HCT116 (cell line): ENCODE measurements at regions not wholly inside any gene's neighbourhood (a gene's known extent, or its start where the extent isn't known, plus 50 kb on each side); places are given as distances from the start of the nearest gene placed in this dataset.

ENCODE experiments used
- ATAC-seq: fragments of 200-7000 bp; cut with Tn5 transposase; 2 replicates; pipeline ENCODE4 v1.9.1; 2020; ENCODE audit warnings: mild to moderate bottlenecking, moderate library complexity
- BruUV-seq: library from RNA; stranded (reverse); fragments of 400-500 nt; replicated peaks from 2 replicates; lab custom pipeline; 2021; lab: Mats Ljungman, UMichigan
- CTCF ChIA-PET: fragments of 300-600 bp; sonication (Branson Sonifier 250); formaldehyde crosslinking; loops from one replicate; lab custom pipeline; 2021; ENCODE audit warnings: antibody characterized with exemption; lab: Charles Lee
- POLR2A ChIA-PET: fragments of 300-600, 350-600 bp; sonication (Branson Sonifier 250); formaldehyde crosslinking; loops from one replicate; lab custom pipeline; 2021; ENCODE audit warnings: antibody characterized with exemption; lab: Charles Lee
- RAD21 ChIA-PET, 2 experiments: fragments of 300-600 bp; sonication (Branson Sonifier 250); formaldehyde crosslinking; loops; one replicate each; lab custom pipeline; 2023; ENCODE audit warnings: low total read pairs in 2 of 2; ENCODE audit not compliant: uncharacterized antibody in 2 of 2, unreplicated experiment in 2 of 2, low non-redundant PET in 1 of 2; lab: Charles Lee
- DNase-seq: peaks from one replicate; pipeline ENCODE4 v3.0.0-alpha.2; 2010; ENCODE audit warnings: low read depth, low spot score
- H2AFZ ChIP-seq: fragments of 200-600 bp; shearing (Covaris generic), sonication (generic); 2 replicates; pipeline ENCODE4 v1.6.1; 2017; ENCODE audit warnings: low read depth, mixed run types, mixed read lengths, antibody characterized with exemption, low read length; ENCODE audit not compliant: poor library complexity, severe bottlenecking
- H3K27ac ChIP-seq: 2 replicates; pipeline ENCODE4 v1.5.1; 2012; ENCODE audit warnings: low read depth, low read length
- H3K27me3 ChIP-seq: fragments of 200-600 bp; sonication (generic); 2 replicates; pipeline ENCODE4 v1.6.1; 2016; ENCODE audit warnings: mixed run types, low read length, mixed read lengths; ENCODE audit not compliant: insufficient read depth
- H3K36me3 ChIP-seq, 2 experiments: fragments of 200-500 bp in 1 of 2; fragments of 200-600 bp in 1 of 2; sonication (Bioruptor generic) in 1 of 2; sonication (generic) in 1 of 2; 2 replicates each; pipeline versions ENCODE4 v1.5.1 to v1.6.1; 2014 to 2016; ENCODE audit warnings: low read length in 2 of 2, inconsistent platforms in 1 of 2, mixed read lengths in 1 of 2, mixed run types in 1 of 2; ENCODE audit not compliant: insufficient read depth in 2 of 2, control insufficient read depth in 1 of 2
- H3K4me1 ChIP-seq, 2 experiments: fragments of 200-600 bp in 1 of 2; sonication (generic) in 1 of 2; 2 replicates each; pipeline versions ENCODE4 v1.5.1 to v1.6.1; 2012 to 2017; ENCODE audit warnings: low read length in 2 of 2, inconsistent platforms in 1 of 2, mild to moderate bottlenecking in 1 of 2, mixed read lengths in 1 of 2, mixed run types in 1 of 2, moderate library complexity in 1 of 2; ENCODE audit not compliant: insufficient read depth in 2 of 2, control insufficient read depth in 1 of 2
- H3K4me2 ChIP-seq: fragments of 200-600 bp; sonication (generic); 2 replicates; pipeline ENCODE4 v1.6.1; 2017; ENCODE audit warnings: mixed run types, low read length, mixed read lengths
- H3K4me3 ChIP-seq, 2 experiments: fragments of 200-600 bp in 1 of 2; sonication (generic) in 1 of 2; replicated peaks in 1 of 2; 2 replicates each; pipeline ENCODE4 v1.5.1; 2011 to 2016; ENCODE audit warnings: low read length in 2 of 2, control low read depth in 1 of 2, low read depth in 1 of 2, mild to moderate bottlenecking in 1 of 2, mixed read lengths in 1 of 2, mixed run types in 1 of 2
- H3K79me2 ChIP-seq: fragments of 200-600 bp; sonication (generic); 2 replicates; pipeline ENCODE4 v1.6.1; 2017; ENCODE audit warnings: mild to moderate bottlenecking, mixed run types, low read length, moderate library complexity, mixed read lengths; ENCODE audit not compliant: insufficient read depth
- H3K9ac ChIP-seq: fragments of 200-600 bp; sonication (generic); 2 replicates; pipeline ENCODE4 v1.6.1; 2016; ENCODE audit warnings: low read length, mixed read lengths
- H3K9me2 ChIP-seq: fragments of 200-600 bp; sonication (generic), shearing (Covaris generic); 2 replicates; pipeline ENCODE4 v1.6.1; 2017; ENCODE audit warnings: mixed run types, mild to moderate bottlenecking, moderate library complexity; ENCODE audit not compliant: insufficient read depth
- H3K9me3 ChIP-seq, 2 experiments: fragments of 200-500 bp in 1 of 2; fragments of 200-600 bp in 1 of 2; sonication (Bioruptor generic) in 1 of 2; sonication (generic) in 1 of 2; 2 replicates each; pipeline ENCODE4 v1.6.1; 2014 to 2017; ENCODE audit warnings: low read length in 2 of 2, mixed read lengths in 2 of 2, inconsistent platforms in 1 of 2, low read depth in 1 of 2, mild to moderate bottlenecking in 1 of 2, mixed run types in 1 of 2, moderate library complexity in 1 of 2; ENCODE audit not compliant: control insufficient read depth in 1 of 2, insufficient read depth in 1 of 2
- H4K20me1 ChIP-seq: fragments of 200-600 bp; sonication (generic), shearing (Covaris generic); 2 replicates; pipeline ENCODE4 v1.6.1; 2017; ENCODE audit warnings: mixed run types, mild to moderate bottlenecking, moderate library complexity; ENCODE audit not compliant: insufficient read depth
- ATF3 ChIP-seq: IDR thresholded peaks from 2 replicates; pipeline ENCODE4 v1.6.1; 2012
- EGR1 ChIP-seq: IDR thresholded peaks from 2 replicates; pipeline ENCODE4 v1.6.1; 2012; ENCODE audit warnings: low read depth
- FOSL1 ChIP-seq: IDR thresholded peaks from 2 replicates; pipeline ENCODE4 v1.6.1; 2012; ENCODE audit warnings: low read depth
- JUND ChIP-seq: IDR thresholded peaks from 2 replicates; pipeline ENCODE4 v1.6.1; 2012
- MAX ChIP-seq: IDR thresholded peaks from 2 replicates; pipeline ENCODE4 v1.6.1; 2012
- POLR2AphosphoS5 ChIP-seq: IDR thresholded peaks from 2 replicates; pipeline ENCODE4 v1.6.1; 2011; ENCODE audit warnings: mild to moderate bottlenecking, low read depth, low read length, moderate library complexity
- REST ChIP-seq: IDR thresholded peaks from 2 replicates; pipeline ENCODE4 v1.6.1; 2012; ENCODE audit warnings: low read depth
- YY1 ChIP-seq: IDR thresholded peaks from 2 replicates; pipeline ENCODE4 v1.6.1; 2011; ENCODE audit warnings: low read length, low read depth, moderate library complexity, mild to moderate bottlenecking; ENCODE audit not compliant: insufficient replicate concordance; ENCODE audit errors: extremely low read depth
- ZFX ChIP-seq: fragments of 450-650 bp; IDR thresholded peaks from 2 replicates; pipeline ENCODE4 v1.6.1; 2017
- intact Hi-C: fragments of 100-400 bp; cut with micrococcal nuclease; formaldehyde crosslinking; loops from 2 replicates; pipeline ENCODE4 v1.10.0; 2022

- TF ChIP-seq YY1 (no peak), FOSL1 (no peak), ZFX (no peak), MAX (no peak), EGR1 (no peak), ATF3 (no peak), JUND (no peak), POLR2AphosphoS5 (no peak), REST (no peak)
- CTCF ChIA-PET = no interaction called here
- Histone ChIP-seq H3K4me1 (no peaks in the 10 kb centered on the region), H3K9me2 (no peaks in the 10 kb centered on the region), H3K9me3 (no peaks in the 10 kb centered on the region), H3K27me3 (peaks cover 3% of the 10 kb centered on the region; the same call in 1 of the 2 replicates), H3K79me2 (no peaks in the 10 kb centered on the region), H4K20me1 (no peaks in the 10 kb centered on the region; the same call in 1 of the 2 replicates), H3K4me2 (no peak overlapping the region), H3K27ac (no peak overlapping the region), H3K4me3 (no peak overlapping the region), H3K9ac (no peak overlapping the region), H3K36me3 (no peaks in the 10 kb centered on the region), H2AFZ (no peak overlapping the region)
- POLR2A ChIA-PET = no interaction called here
- RAD21 ChIA-PET = no interaction called here
- DNase-seq = no peak
- BruUV-seq = no TSS peak
- ATAC-seq = no peak
- intact Hi-C loops = no loop called here
These were observed 114.3 kb upstream of the MB21D2 start for GRCh38 chr3:193031911-193032310.
